ENCODE measurements at regions not wholly inside any gene's neighbourhood (a gene's known extent, or its start where the extent isn't known, plus 50 kb on each side); places are given as distances from the start of the nearest gene placed in this dataset.
"Not testable (repeated sequence)": the region's sequence is repeated elsewhere in the genome, so short reads cannot be mapped to it uniquely, and the experiment has no call there.

- DNase-seq (ENCODE audit: low read depth in 4 of 4, low spot score in 3 of 4) = no peak
These were observed 511.9 kb downstream of the HAPSTR1 start for GRCh38 chr16:9603316-9603715.

- no peak for DNase-seq (ENCODE audit: low read depth in 4 of 4, low spot score in 3 of 4)
These were observed 516.2 kb downstream of the HAPSTR1 start for GRCh38 chr16:9607515-9608230.

- DNase-seq (ENCODE audit: low read depth in 4 of 4, low spot score in 3 of 4) = peak in 1 of 4 donors; percentile 13
These were observed 519.3 kb downstream of the HAPSTR1 start for GRCh38 chr16:9610727-9611126.

- DNase-seq (ENCODE audit: low read depth in 4 of 4, low spot score in 3 of 4) = no peak
These were observed 520.8 kb downstream of the HAPSTR1 start for GRCh38 chr16:9612267-9612666.

GRCh38 chr16:9614389-9614788 is 522.9 kb downstream of the HAPSTR1 start:
- DNase-seq (ENCODE audit: low read depth in 4 of 4, low spot score in 3 of 4) = no peak

GRCh38 chr16:9622268-9622667 is 530.8 kb downstream of the HAPSTR1 start:
- DNase-seq (ENCODE audit: low read depth in 4 of 4, low spot score in 3 of 4) = no peak

GRCh38 chr16:9625122-9625521 is 533.7 kb downstream of the HAPSTR1 start:
- no peak for DNase-seq (ENCODE audit: low read depth in 4 of 4, low spot score in 3 of 4)

- DNase-seq (ENCODE audit: low read depth in 4 of 4, low spot score in 3 of 4) = no peak
These were observed 536.0 kb downstream of the HAPSTR1 start for GRCh38 chr16:9627427-9627826.

- no peak for DNase-seq (ENCODE audit: low read depth in 4 of 4, low spot score in 3 of 4)
These were observed 538.7 kb downstream of the HAPSTR1 start for GRCh38 chr16:9630119-9630518.

- no peak for DNase-seq (ENCODE audit: low read depth in 4 of 4, low spot score in 3 of 4)
These were observed 539.5 kb downstream of the HAPSTR1 start for GRCh38 chr16:9630985-9631384.

GRCh38 chr16:9633844-9634243 is 542.4 kb downstream of the HAPSTR1 start:
- no peak for DNase-seq (ENCODE audit: low read depth in 4 of 4, low spot score in 3 of 4)

GRCh38 chr16:9635150-9635720 is 543.8 kb downstream of the HAPSTR1 start:
- not testable (repeated sequence) for DNase-seq (ENCODE audit: low read depth in 4 of 4, low spot score in 3 of 4)

- no peak for DNase-seq (ENCODE audit: low read depth in 4 of 4, low spot score in 3 of 4)
These were observed 538.0 kb downstream of the GRIN2A start for GRCh38 chr16:9644258-9644657.

- no peak for DNase-seq (ENCODE audit: low read depth in 4 of 4, low spot score in 3 of 4)
These were observed 536.3 kb downstream of the GRIN2A start for GRCh38 chr16:9645911-9646310.

- DNase-seq (ENCODE audit: low read depth in 4 of 4, low spot score in 3 of 4) = no peak
These were observed 534.1 kb downstream of the GRIN2A start for GRCh38 chr16:9647981-9648701.

GRCh38 chr16:9650284-9650683 is 531.9 kb downstream of the GRIN2A start:
- no peak for DNase-seq (ENCODE audit: low read depth in 4 of 4, low spot score in 3 of 4)

GRCh38 chr16:9655051-9655450 is 527.2 kb downstream of the GRIN2A start:
- DNase-seq (ENCODE audit: low read depth in 4 of 4, low spot score in 3 of 4) = no peak

- DNase-seq (ENCODE audit: low read depth in 4 of 4, low spot score in 3 of 4) = no peak
These were observed 524.6 kb downstream of the GRIN2A start for GRCh38 chr16:9657641-9658040.

- no peak for DNase-seq (ENCODE audit: low read depth in 4 of 4, low spot score in 3 of 4)
These were observed 524.1 kb downstream of the GRIN2A start for GRCh38 chr16:9658164-9658563.

GRCh38 chr16:9658586-9658985 is 523.6 kb downstream of the GRIN2A start:
- DNase-seq (ENCODE audit: low read depth in 4 of 4, low spot score in 3 of 4) = no peak

- DNase-seq (ENCODE audit: low read depth in 4 of 4, low spot score in 3 of 4) = no peak
These were observed 521.3 kb downstream of the GRIN2A start for GRCh38 chr16:9660898-9661297.
